ENCODE measurements at regions not wholly inside any gene's neighbourhood (a gene's known extent, or its start where the extent isn't known, plus 50 kb on each side); places are given as distances from the start of the nearest gene placed in this dataset.
A peak's percentile ranks its signal among the peaks of the same experiment; 100 is the strongest.

DNA sequence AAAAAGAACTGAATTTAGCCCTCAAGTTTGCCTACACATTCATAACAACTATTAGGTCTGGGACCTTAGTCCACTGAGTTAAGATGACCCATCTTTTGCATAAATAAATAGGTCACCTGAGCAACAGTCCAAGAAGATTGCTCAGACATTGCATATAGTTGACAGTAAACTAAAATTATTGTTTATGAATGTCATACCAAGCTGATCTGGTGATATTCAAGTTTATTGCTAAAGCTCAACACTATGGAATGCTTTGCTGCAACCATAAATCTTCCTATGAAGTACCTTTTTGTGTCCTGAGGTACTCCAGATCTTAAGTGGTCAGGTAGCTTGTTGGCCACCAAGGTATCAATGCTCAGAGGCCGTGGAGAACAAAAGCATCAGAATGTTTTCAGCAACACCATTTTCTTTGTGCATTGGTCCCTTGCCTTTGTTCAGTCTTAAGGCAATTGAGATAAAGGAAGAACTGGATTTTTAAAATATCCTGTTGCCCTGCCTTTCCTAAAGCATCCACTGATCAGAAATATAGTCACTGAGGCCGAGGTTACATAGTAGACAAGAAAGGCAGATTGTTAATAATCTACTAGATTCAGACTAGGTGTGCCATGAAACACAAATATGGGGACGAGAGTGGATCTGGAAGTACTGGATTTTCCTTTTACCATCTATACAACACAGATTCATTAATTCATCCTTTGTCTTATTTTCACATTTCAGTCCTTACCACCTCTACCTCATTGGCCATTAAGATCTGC is 321.3 kb downstream of the PTEN start:
- ATAC-seq (replicated peaks in 1 of 2): no peak
- no peak for DNase-seq
- Mint-ChIP-seq H3K9me3 (no peaks in the 10 kb centered on the region), H3K27me3 (ENCODE audit: low read depth) (no peaks in the 10 kb centered on the region), H3K27ac (no peak overlapping the region), H3K36me3 (ENCODE audit: insufficient read depth in 2 of 2) (no peaks in the 10 kb centered on the region), H3K4me1 (ENCODE audit: low read depth) (no peaks in the 10 kb centered on the region), H3K4me3 (no peak overlapping the region)

DNA sequence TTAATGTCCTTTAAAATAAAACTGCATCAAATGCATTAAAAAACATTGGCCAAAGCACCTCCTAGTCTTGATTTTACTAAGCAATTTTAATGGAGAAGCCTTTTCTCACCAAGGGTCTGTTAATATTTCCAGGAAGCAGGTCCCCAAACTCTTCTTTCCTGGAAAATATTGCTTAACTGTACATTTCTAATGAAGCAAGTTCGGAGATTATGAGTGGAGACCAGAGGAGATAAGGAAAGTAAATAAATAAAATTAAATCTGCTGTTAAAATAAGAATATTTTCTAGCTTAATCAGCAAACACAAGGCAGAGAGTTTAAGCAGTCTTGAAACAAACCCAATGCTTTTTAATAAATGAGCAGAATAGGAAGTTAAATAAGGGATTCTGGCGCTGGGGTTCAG is 322.4 kb downstream of the PTEN start:
- Mint-ChIP-seq H3K27ac (no peak overlapping the region), H3K27me3 (ENCODE audit: low read depth) (no peaks in the 10 kb centered on the region), H3K4me3 (no peak overlapping the region)

DNA sequence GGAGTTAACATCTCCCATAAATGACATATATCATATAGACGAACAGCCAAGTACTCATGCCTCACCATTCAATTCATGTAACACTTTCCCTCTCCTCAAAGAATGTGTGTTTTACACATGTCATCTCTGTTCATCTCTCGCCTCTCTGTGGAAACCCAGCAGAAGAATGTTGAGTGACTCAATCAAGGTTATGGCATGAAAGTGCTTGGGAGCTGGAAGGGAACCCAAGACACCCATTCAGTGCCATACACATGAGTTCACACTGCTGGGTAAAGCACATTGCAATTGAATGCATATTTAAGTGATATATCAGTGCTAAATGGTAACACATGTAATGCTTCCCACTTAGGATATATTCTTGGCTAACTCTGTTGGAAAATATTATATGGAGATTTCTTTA is 322.9 kb downstream of the PTEN start:
- no peaks in the 10 kb centered on the region for H3K4me1 Mint-ChIP-seq (ENCODE audit: low read depth)
- no peak for ATAC-seq (replicated peaks in 1 of 2)
- no peak overlapping the region for H3K27ac Mint-ChIP-seq
- H3K27me3 Mint-ChIP-seq (ENCODE audit: low read depth): no peaks in the 10 kb centered on the region
- H3K36me3 Mint-ChIP-seq (ENCODE audit: insufficient read depth in 2 of 2): no peaks in the 10 kb centered on the region
- no peaks in the 10 kb centered on the region for H3K9me3 Mint-ChIP-seq
- no peak overlapping the region for H3K4me3 Mint-ChIP-seq
- no peak for DNase-seq

More for the DNA sequence above, 322.4 kb downstream of the PTEN start:
- ATAC-seq (replicated peaks in 1 of 2) (no peak), DNase-seq (no peak)
- Mint-ChIP-seq H3K9me3 (no peaks in the 10 kb centered on the region), H3K4me1 (ENCODE audit: low read depth) (no peaks in the 10 kb centered on the region), H3K36me3 (ENCODE audit: insufficient read depth in 2 of 2) (no peaks in the 10 kb centered on the region)

DNA sequence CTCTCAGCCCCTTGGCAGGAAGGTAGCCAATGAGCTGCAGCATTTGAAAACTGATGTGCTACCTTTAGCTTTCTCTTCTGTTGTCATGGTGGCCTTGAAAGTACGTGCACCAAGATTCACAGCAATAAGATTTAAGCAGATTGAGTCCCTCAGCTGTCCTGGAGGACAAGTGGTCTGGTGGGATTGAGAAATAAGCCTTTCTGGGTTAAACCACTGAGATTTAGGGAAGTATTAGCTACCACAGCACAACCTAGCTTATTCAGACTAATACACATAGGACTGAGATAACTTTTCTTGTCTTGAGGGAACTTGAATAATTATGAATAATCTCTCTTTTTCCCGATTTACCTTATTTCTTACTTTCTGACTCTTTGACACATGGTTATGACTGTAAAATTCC is 324.0 kb downstream of the PTEN start:
- H3K27ac Mint-ChIP-seq: no peak overlapping the region
- ATAC-seq (replicated peaks in 1 of 2) (no peak), DNase-seq (no peak)
- H3K9me3 Mint-ChIP-seq: no peaks in the 10 kb centered on the region
- no peaks in the 10 kb centered on the region for H3K27me3 Mint-ChIP-seq (ENCODE audit: low read depth)
- H3K4me1 Mint-ChIP-seq (ENCODE audit: low read depth): no peaks in the 10 kb centered on the region
- no peaks in the 10 kb centered on the region for H3K36me3 Mint-ChIP-seq (ENCODE audit: insufficient read depth in 2 of 2)
- no peak overlapping the region for H3K4me3 Mint-ChIP-seq

DNA sequence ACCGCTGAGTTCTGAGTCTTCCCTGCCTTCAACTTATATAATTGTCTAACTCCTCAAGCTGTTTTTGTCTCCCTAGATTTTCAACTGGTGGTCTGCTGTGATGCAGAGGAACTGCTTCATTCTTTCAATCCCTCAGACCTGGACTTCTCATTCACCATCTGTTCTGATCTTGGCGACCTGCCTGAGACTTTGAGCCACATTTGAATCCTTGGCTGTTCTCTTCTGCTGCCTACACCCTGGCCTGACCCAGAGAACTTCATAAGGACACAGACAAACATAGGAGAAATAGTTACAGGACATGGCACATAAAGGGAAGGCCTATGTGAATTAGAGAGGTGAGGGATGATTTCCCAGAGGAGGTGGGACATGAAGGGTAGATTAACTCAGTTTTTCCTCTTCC is 326.7 kb downstream of the PTEN start:
- Mint-ChIP-seq H3K27ac (no peak overlapping the region), H3K36me3 (ENCODE audit: insufficient read depth in 2 of 2) (no peaks in the 10 kb centered on the region), H3K4me1 (ENCODE audit: low read depth) (peaks cover 23% of the 10 kb centered on the region), H3K27me3 (ENCODE audit: low read depth) (no peaks in the 10 kb centered on the region), H3K4me3 (no peak overlapping the region), H3K9me3 (peaks cover 0 to 1% of the 10 kb centered on the region in 2 donors)
- ATAC-seq (replicated peaks in 1 of 2) (no peak), DNase-seq (no peak)

DNA sequence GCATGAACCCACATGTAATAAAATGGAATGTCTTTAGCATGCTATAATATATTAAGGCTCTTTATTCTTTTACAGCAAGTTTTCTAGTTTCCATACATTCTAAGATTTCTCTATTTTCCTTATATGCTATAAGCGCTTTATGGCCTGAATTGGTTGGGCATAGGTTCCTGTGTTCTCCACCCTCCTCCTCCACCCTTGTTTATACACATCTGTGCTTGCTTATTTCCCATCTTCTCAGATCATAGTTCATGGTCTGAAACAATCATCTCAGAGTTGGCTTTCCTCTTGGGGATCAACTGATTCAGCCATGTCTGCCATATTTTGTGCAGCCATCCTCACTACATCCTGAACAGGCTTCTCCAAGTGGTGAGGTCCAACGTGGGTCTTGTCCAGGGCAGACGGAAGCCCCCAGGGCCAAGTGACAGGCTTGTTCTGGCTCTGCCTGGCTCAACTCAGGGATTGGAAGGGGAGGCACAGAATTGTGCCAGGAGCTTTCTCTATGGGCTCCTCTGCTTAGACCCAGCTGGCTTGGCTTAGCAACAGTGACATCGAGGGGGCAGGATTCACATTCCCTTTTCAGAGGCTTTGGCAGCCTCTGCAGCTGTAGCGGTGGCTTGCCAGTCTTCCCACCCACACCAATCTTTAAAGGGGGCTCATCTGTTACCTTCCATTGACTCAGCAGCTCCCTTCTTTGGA is 327.3 kb downstream of the PTEN start:
- Mint-ChIP-seq H3K27ac (no peak overlapping the region), H3K4me3 (no peak overlapping the region), H3K36me3 (ENCODE audit: insufficient read depth in 2 of 2) (no peaks in the 10 kb centered on the region), H3K9me3 (peaks cover 0 to 1% of the 10 kb centered on the region in 2 donors), H3K4me1 (ENCODE audit: low read depth) (peaks cover 29% of the 10 kb centered on the region), H3K27me3 (ENCODE audit: low read depth) (no peaks in the 10 kb centered on the region)
- ATAC-seq (replicated peaks in 1 of 2) (no peak), DNase-seq (no peak)

DNA sequence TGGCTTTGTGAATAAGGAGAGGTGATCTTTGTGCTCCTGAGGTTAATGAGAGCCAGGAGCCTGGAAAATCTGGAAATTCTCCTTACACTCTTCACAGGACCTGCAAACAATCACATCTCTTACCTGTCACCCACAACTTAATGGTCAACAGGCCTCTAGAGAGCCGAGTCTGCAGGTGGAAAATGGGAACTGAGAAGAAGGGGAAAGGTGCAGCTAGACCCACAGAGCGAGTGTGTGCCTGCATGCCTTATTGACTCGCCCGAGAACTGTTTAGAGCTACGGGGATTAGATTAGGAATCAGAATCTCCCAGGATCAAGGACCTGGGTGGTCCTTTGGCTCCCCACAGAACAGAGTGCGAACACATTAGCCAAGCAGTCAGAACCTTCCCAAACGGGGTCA is 329.6 kb downstream of the PTEN start:
- DNase-seq (no peak), ATAC-seq (replicated peaks in 1 of 2) (no peak)
- no peaks in the 10 kb centered on the region for H3K36me3 Mint-ChIP-seq (ENCODE audit: insufficient read depth in 2 of 2)
- no peaks in the 10 kb centered on the region for H3K27me3 Mint-ChIP-seq (ENCODE audit: low read depth)
- no peak overlapping the region for H3K4me3 Mint-ChIP-seq
- peaks cover 30% of the 10 kb centered on the region for H3K4me1 Mint-ChIP-seq (ENCODE audit: low read depth)
- H3K27ac Mint-ChIP-seq: no peak overlapping the region
- peaks cover 1 to 2% of the 10 kb centered on the region in 2 donors for H3K9me3 Mint-ChIP-seq

DNA sequence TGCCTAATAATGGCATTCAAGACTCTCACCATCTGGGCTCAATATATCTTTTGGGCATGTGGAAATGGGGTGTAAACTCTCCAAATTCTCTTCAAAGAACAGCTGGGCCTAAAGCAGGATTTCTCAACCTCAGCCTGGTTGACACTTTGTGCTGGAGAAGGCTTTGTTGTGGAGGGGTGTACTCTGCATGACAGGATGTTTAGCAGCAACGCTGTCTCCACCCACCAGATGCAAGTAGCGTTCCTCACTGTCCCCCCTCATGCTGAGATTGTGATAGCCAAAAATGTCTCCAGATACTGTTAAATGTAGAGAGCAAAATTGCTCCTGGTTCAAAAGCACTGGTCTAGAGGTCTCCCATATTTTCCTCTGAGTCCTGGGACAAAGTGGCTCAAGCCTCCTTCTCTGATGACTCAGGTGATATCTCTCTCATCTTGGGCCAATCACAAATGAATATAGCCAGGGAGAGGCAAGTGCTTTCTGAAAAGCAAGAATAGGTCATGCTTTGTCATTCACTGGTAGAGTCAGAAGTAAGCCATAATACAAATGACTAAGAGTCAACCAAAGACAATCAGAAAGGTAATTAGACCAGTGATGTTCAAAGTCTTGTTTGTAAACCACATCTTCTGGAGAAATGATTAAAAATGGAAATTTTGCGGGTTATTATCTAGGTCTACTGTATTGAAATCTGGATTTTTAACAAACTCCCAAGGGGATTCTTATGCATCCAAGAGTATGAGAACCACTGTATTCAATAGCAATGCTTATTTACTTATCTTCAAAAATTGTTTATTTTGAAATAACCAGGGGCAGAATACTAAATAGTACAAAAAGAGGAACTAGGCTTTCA is 330.8 kb downstream of the PTEN start:
- ATAC-seq (replicated peaks in 1 of 2) (peak; percentile 95 to 97), DNase-seq (peak; percentile 4 to 12)
- no peaks in the 10 kb centered on the region for H3K27me3 Mint-ChIP-seq (ENCODE audit: low read depth)
- H3K4me1 Mint-ChIP-seq (ENCODE audit: low read depth): peaks cover 30% of the 10 kb centered on the region
- peak overlapping the region; percentile 31 for H3K27ac Mint-ChIP-seq
- no peaks in the 10 kb centered on the region for H3K36me3 Mint-ChIP-seq (ENCODE audit: insufficient read depth in 2 of 2)
- peak overlapping the region in 1 of 2 donors; percentile 45 for H3K4me3 Mint-ChIP-seq
- H3K9me3 Mint-ChIP-seq: peaks cover 1 to 2% of the 10 kb centered on the region in 2 donors

DNA sequence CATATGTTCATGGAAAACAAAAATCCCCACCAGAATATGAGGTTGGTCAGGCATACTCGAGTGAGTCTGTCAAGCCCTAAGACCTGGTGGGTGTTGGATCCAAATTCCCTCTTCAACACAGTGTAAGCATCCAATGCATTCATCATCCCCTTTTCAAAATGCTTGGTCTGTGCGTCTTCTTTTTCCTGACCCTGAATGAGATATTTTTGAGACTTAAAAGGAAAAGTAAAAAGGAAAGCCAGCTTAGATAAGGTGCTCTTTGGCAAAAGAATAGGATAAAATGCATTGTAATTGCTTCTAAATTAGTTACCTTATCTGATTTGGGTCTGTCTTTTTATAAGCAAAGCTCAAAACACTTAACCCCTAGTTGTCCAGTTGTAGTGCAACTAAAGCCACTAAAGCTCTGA is 331.5 kb downstream of the PTEN start:
- Mint-ChIP-seq H3K27me3 (ENCODE audit: low read depth) (no peaks in the 10 kb centered on the region), H3K9me3 (peaks cover 1 to 2% of the 10 kb centered on the region in 2 donors), H3K36me3 (ENCODE audit: insufficient read depth in 2 of 2) (no peaks in the 10 kb centered on the region), H3K27ac (no peak overlapping the region), H3K4me1 (ENCODE audit: low read depth) (peaks cover 30% of the 10 kb centered on the region), H3K4me3 (no peak overlapping the region)
- ATAC-seq (replicated peaks in 1 of 2) (no peak), DNase-seq (no peak)

DNA sequence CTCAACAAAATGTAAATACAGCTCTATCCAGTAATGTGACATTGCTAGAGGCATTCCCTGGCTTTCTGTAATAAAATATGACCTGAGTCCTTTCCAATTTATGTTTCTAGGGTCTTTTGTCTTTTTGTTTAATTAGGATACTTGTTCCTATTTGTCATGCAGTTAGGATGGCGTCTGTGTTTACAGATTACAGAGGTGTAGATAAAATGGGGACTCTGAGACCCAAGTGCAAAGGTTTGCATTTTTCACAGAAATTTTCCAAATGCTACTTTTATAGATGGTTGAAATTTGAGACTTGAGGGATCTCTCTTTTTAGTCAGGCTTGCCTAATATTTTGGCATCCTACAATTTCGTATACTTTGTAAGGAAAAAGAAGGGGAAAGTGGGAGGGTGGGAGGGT is 332.4 kb downstream of the PTEN start:
- Mint-ChIP-seq H3K36me3 (ENCODE audit: insufficient read depth in 2 of 2) (no peaks in the 10 kb centered on the region), H3K27ac (no peak overlapping the region), H3K4me3 (no peak overlapping the region), H3K27me3 (ENCODE audit: low read depth) (no peaks in the 10 kb centered on the region), H3K9me3 (peaks cover 1 to 2% of the 10 kb centered on the region in 2 donors), H3K4me1 (ENCODE audit: low read depth) (peaks cover 30% of the 10 kb centered on the region)
- ATAC-seq (replicated peaks in 1 of 2) (no peak), DNase-seq (no peak)

DNA sequence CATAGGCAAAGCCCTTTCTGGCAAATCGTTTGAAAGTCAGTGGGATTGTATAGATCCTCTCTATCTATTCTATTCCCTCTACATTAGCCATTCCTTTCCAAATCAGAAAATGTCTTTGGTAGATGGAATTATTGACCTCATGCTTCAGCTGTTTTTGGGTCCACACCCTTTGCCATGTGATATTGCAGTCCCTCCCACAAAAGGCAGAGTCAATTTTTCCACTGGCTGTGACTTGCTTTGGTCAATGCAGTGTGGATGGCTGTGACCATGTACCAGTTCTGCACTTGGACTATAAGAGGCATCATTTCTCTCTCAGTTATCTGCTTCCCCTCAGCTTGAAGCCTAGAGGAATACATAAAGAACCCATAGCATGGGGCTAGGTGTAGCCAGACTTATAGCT is 332.9 kb downstream of the PTEN start:
- H3K27ac Mint-ChIP-seq: no peak overlapping the region
- H3K36me3 Mint-ChIP-seq (ENCODE audit: insufficient read depth in 2 of 2): no peaks in the 10 kb centered on the region
- H3K27me3 Mint-ChIP-seq (ENCODE audit: low read depth): no peaks in the 10 kb centered on the region
- DNase-seq (no peak), ATAC-seq (replicated peaks in 1 of 2) (no peak)
- H3K4me3 Mint-ChIP-seq: no peak overlapping the region
- H3K9me3 Mint-ChIP-seq: peaks cover 1 to 2% of the 10 kb centered on the region in 2 donors
- peaks cover 30% of the 10 kb centered on the region for H3K4me1 Mint-ChIP-seq (ENCODE audit: low read depth)

DNA sequence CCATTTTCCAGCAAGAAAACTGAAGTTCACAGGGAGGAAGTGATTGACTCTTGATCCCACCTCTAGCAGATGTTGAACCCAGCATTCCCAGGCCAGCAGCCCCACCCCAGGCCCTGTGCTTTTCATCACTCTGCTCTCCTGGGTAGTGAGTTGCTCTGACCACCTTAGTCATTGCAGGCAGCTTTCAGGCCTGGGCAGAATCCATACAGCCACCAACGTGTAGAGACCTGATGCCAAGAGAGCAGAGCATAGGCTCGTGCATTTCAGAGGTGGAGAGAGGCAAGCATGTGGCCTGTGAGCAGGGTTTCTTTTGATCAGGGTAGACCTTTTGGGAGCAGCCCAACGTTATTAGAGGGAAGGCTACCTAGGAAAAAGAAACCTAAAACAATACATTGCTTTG is 334.6 kb downstream of the PTEN start:
- Mint-ChIP-seq H3K4me3 (no peak overlapping the region), H3K36me3 (ENCODE audit: insufficient read depth in 2 of 2) (no peaks in the 10 kb centered on the region), H3K27me3 (ENCODE audit: low read depth) (no peaks in the 10 kb centered on the region), H3K27ac (no peak overlapping the region), H3K9me3 (peaks cover 1 to 2% of the 10 kb centered on the region in 2 donors), H3K4me1 (ENCODE audit: low read depth) (peaks cover 28% of the 10 kb centered on the region)
- DNase-seq: no peak
- no peak for ATAC-seq (replicated peaks in 1 of 2)
